ENCODE measurements at regions not wholly inside any gene's neighbourhood (a gene's known extent, or its start where the extent isn't known, plus 50 kb on each side); places are given as distances from the start of the nearest gene placed in this dataset.

- WGBS, 5 donors, result 92 to 99% (median 94%) methylated on average over 2 of the region's 2 CpGs
- no peak for TF ChIP-seq POLR2A (IDR thresholded peaks at IDR 0.05)
- TF ChIP-seq EP300 (IDR thresholded peaks at IDR 0.05), result no peak
- TF ChIP-seq POLR2AphosphoS5 (IDR thresholded peaks at IDR 0.05), result no peak
- no peak for TF ChIP-seq CTCF (IDR thresholded peaks at IDR 0.05)
Observed at GRCh38 chr2:144317071-144317738, 202.7 kb downstream of the ZEB2 start.

GRCh38 chr2:144310889-144311608, 208.9 kb downstream of the ZEB2 start:
- Histone ChIP-seq H3K27ac (no peak overlapping the region), H3K4me3 (no peak overlapping the region), H3K36me3 (peaks cover 0 to 6% (median 0%) of the 10 kb centered on the region in 4 donors), H3K9me3 (peaks cover 0 to 13% (median 5%) of the 10 kb centered on the region in 4 donors), H3K27me3 (no peaks in the 10 kb centered on the region), H3K4me1 (peaks cover 0 to 7% (median 0%) of the 10 kb centered on the region in 4 donors)
- intact Hi-C loops (cut with DNase I; ENCODE audit: low total_unique reads), result no loop called here
- DNase-seq, result no peak
- TF ChIP-seq POLR2AphosphoS5 (IDR thresholded peaks at IDR 0.05) (no peak), POLR2A (IDR thresholded peaks at IDR 0.05) (no peak), CTCF (IDR thresholded peaks at IDR 0.05) (no peak), EP300 (IDR thresholded peaks at IDR 0.05) (no peak)
- WGBS, 5 donors, result 59 to 79% (median 72%) methylated on average over 4 of the region's 4 CpGs

More at GRCh38 chr2:144317071-144317738, 202.7 kb downstream of the ZEB2 start:
- DNase-seq, result no peak
- Histone ChIP-seq H3K4me3 (no peak overlapping the region), H3K27ac (no peak overlapping the region), H3K36me3 (peaks cover 0 to 6% (median 0%) of the 10 kb centered on the region in 4 donors), H3K27me3 (no peaks in the 10 kb centered on the region), H3K4me1 (peaks cover 0 to 5% (median 2%) of the 10 kb centered on the region in 4 donors), H3K9me3 (peaks cover 0 to 9% (median 4%) of the 10 kb centered on the region in 4 donors)
- intact Hi-C loops (cut with DNase I; ENCODE audit: low total_unique reads), result no loop called here

- peaks cover 0 to 18% (median 5%) of the 10 kb centered on the region in 4 donors for H3K9me3 ChIP-seq
- WGBS, 5 donors, result 75 to 83% (median 79%) methylated on average over 2 of the region's 2 CpGs
- H3K27me3 ChIP-seq, result no peaks in the 10 kb centered on the region
- intact Hi-C loops (cut with DNase I; ENCODE audit: low total_unique reads), result no loop called here
- no peak for TF ChIP-seq POLR2AphosphoS5 (IDR thresholded peaks at IDR 0.05)
- no peak for TF ChIP-seq EP300 (IDR thresholded peaks at IDR 0.05)
- no peak for TF ChIP-seq CTCF (IDR thresholded peaks at IDR 0.05)
- no peak for TF ChIP-seq POLR2A (IDR thresholded peaks at IDR 0.05)
- H3K4me1 ChIP-seq, result peaks cover 0 to 7% (median 0%) of the 10 kb centered on the region in 4 donors
- no peak overlapping the region for H3K27ac ChIP-seq
- H3K4me3 ChIP-seq, result no peak overlapping the region
- DNase-seq, result no peak
- H3K36me3 ChIP-seq, result peaks cover 0 to 6% (median 0%) of the 10 kb centered on the region in 4 donors
Observed at GRCh38 chr2:144310484-144310883, 209.4 kb downstream of the ZEB2 start.

DNA sequence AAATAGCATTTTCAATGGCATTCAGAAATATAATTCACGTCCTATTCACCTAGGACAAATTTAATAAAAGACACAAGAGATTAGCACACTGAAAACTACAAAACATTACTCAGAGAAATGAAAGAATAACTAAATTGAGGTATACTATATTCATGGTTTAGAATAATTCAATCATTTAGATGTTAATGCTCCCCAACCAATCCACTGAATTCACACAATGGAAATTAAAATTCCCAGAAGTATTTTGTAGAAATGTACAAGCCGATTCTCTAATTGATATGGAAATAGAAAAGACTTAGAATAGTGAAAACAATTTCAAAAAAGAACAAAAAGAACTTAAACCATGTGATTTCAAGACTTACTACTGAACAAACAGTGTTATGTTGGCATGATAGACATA, 212.2 kb downstream of the ZEB2 start:
- no peak overlapping the region for H3K27ac ChIP-seq
- H3K4me1 ChIP-seq, result peaks cover 0 to 7% (median 0%) of the 10 kb centered on the region in 4 donors
- H3K27me3 ChIP-seq, result no peaks in the 10 kb centered on the region
- no peak overlapping the region for H3K4me3 ChIP-seq
- H3K9me3 ChIP-seq, result peaks cover 0 to 19% (median 3%) of the 10 kb centered on the region in 4 donors
- intact Hi-C loops (cut with DNase I; ENCODE audit: low total_unique reads), result no loop called here
- WGBS, 5 donors, result 93 to 100% (median 98%) methylated on average over 2 of the region's 2 CpGs
- TF ChIP-seq CTCF (IDR thresholded peaks at IDR 0.05) (no peak), POLR2AphosphoS5 (IDR thresholded peaks at IDR 0.05) (no peak), POLR2A (IDR thresholded peaks at IDR 0.05) (no peak), EP300 (IDR thresholded peaks at IDR 0.05) (no peak)
- DNase-seq, result no peak
- peaks cover 0 to 5% (median 0%) of the 10 kb centered on the region in 4 donors for H3K36me3 ChIP-seq
